Activated T-cell treated with anti-CD3 and anti-CD28 coated beads for 24 hours (primary cell): ENCODE measurements at regions not wholly inside any gene's neighbourhood (a gene's known extent, or its start where the extent isn't known, plus 50 kb on each side); places are given as distances from the start of the nearest gene placed in this dataset.

Source experiments
- DNase-seq: peaks from one replicate; pipeline ENCODE4 v3.0.0-alpha.2; 2020; ENCODE audit warnings: low read depth

GRCh38 chr13:34810996-34811395, 131.1 kb upstream of the NBEA start:
- DNase-seq = no peak

DNA sequence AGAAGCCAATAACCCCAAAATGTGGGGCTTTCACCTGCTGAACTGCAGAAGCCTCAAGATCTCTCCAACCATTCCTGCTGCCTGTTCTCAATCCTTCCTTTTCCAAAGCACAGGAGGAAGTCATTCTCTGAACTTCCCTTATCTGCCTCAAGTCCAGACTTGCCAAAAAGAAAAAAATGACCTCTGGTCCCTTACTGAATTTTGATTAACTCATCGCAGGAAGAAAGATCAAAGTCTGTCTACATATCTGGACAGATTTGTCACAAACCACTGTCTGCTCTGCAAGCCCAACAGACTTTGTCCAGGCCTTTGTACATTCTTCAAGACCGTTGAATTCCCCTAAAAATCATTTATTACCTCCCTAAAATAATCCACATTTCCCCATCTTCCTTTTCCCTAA, 126.5 kb upstream of the NBEA start:
- DNase-seq = no peak

GRCh38 chr13:34816245-34816884, 125.7 kb upstream of the NBEA start:
- no peak for DNase-seq

DNA sequence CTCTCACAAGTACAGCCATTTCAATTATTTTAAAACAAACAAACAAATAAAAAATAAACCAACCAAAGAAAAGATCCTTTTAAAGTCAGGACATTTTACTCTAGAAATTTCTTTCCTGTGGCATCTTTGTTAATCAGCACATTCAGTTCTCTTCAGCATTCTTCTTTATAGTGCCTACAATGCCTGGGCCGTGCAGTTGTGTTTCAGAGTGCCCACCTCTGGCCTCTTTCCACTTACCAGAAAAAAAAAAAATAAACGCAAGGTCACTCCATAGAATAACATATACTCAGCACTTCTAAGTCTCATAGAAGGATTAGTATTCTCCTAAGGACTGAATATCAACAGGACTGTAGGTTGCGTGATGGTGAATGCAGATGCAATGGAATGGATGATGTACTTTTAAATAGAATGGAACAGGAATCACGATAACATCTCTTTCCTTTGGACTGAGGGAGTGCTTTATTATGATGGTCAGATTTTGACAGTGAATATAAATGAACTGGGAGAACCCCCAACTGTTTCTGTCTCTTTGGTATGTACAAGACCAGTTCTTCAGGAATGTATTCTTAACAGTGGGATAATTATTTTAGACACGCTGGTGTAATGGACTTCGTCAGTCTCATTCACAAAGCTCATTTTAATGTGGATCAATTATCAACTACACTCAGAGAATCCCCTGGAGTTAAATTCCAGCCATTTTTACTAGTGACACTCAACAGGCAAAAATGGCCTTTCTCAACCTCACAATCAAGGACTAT, 125.0 kb upstream of the NBEA start:
- DNase-seq = no peak

DNA sequence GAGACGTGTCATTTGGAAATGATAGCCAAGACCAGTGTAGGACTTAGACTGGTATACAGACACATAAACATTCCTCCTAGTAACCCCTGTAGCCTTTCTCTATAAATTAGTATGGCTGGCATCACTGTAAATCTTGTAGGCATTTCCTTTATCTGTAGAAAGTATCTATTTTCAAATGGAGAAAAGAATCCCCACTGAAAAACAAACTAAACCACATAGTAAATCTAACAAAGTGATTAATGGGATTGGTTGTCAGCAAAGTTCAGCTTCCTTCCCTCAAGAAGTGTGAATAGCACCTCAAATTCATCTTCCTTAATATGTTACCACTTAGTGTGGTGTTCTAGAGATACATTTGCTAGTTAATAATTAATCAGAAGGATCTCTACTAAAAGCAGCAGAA, 119.4 kb upstream of the NBEA start:
- no peak for DNase-seq

- DNase-seq = no peak
Observed at GRCh38 chr13:34826432-34826831, 115.6 kb upstream of the NBEA start.

- DNase-seq = no peak
Observed at GRCh38 chr13:34833562-34834182, 108.4 kb upstream of the NBEA start.

GRCh38 chr13:34842466-34842865, 99.6 kb upstream of the NBEA start:
- no peak for DNase-seq

GRCh38 chr13:34847766-34848165, 94.3 kb upstream of the NBEA start:
- no peak for DNase-seq

DNA sequence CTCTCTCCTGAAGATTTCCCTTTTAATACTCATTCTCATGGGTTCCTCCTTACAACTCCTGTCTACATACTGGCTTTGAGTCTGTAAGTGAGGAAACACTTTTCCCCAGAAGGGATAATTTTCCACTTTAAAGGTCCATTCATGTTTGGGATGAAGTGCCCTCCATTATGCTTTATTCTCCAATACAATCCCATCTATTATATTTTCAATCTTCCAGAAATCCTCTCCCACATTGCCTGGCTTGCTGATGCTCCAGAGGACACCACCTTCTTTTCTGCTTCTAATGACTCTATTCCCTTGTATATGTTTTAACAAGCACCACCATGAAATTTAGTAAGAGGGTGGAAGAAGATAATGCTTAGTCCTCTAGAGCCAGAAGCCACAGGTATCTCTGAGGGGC, 92.7 kb upstream of the NBEA start:
- DNase-seq = no peak

GRCh38 chr13:34853161-34853560, 88.9 kb upstream of the NBEA start:
- DNase-seq = no peak

DNA sequence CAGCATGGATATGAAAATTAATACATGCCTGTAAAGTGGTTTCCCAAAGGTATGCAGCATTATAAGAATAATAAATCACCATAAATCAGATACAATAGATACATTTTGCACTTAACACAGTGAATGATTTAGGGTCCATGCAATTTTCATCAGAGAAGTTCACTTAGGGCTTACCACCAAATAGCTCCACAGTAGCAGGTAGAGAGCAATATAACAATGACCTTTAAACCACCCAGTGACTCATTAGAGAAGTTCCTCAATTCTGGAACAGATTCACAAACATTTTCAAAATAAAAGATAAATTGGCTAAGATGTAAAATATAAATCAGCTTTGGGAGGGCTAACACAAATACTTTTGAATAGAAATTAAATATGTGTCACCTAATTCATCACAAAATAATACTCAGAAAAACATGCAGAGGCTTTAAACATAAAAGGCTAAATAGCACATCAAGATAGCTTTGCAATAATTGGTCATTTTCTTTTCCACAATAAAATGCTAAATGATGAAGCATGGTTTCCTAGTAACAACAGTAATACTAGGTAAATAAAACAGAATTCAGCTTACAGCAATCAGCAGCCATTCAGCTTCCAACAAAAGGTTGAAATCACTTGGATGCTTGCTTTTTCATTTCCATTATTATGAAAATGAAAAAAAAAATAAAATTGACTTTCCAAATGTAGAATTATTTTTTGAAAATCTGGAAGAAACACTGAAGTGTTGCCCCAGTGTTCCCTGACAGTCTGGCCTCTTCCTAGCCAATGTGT, 84.3 kb upstream of the NBEA start:
- DNase-seq = no peak

GRCh38 chr13:34862311-34862710, 79.8 kb upstream of the NBEA start:
- no peak for DNase-seq

- no peak for DNase-seq
Observed at GRCh38 chr13:34862716-34863115, 79.4 kb upstream of the NBEA start.

DNA sequence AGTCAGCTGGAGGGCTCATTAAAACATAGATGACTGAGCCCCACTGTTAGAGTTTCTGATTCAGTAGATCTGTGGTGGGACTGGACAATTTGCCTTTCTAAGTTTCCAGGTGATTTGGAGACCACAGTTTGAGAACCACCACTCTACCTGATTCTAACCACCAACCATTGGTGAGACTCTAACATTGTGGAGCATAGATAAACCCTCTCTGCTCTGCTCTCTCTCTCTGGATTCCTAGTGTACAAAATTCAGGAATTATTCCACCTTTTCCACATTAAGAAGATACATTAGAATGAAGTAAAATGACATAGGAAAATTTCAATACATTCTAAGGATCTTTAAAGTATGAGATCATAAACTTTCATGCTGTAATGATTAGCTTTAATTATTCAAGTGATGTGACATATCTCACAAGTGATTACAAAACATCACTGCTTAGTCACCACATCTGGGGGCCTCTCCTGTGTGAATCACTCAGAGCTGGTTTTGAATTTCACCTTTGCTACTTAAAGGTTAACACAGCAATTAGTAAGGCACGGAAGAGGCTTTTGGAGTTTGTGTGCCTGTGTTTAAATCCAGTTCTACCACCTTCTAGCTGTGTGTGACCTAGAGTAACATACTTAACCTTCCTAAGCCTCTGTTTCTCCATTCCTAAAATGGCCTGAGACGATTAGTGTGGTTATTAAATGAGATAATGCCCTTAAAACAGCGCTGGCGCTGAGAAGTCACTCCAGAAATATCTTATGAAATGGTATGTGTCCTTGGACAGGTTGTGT, 78.5 kb upstream of the NBEA start:
- DNase-seq = no peak

DNA sequence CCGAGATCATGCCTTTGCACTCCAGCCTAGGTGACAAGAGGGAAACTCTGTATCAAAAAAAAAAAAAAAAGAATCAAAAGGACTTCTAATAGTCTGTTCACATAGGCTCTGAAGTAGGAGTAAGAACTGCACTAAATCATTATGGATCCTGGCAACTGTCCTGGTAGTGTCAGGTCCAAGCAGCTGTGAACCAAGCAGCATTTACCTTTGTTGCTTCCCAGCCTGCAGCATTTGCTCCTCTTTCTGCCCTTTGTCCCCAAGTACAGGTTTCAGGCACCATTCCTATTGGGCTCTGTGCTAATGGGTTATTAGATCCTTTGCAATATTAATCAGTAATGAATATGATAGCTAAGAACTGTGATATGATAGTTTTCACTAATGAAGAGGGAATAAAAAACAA, 77.4 kb upstream of the NBEA start:
- no peak for DNase-seq

- DNase-seq = no peak
Observed at GRCh38 chr13:34867590-34867989, 74.5 kb upstream of the NBEA start.

GRCh38 chr13:34868733-34869132, 73.3 kb upstream of the NBEA start:
- DNase-seq = no peak

GRCh38 chr13:34869696-34870095, 72.4 kb upstream of the NBEA start:
- DNase-seq = no peak

DNA sequence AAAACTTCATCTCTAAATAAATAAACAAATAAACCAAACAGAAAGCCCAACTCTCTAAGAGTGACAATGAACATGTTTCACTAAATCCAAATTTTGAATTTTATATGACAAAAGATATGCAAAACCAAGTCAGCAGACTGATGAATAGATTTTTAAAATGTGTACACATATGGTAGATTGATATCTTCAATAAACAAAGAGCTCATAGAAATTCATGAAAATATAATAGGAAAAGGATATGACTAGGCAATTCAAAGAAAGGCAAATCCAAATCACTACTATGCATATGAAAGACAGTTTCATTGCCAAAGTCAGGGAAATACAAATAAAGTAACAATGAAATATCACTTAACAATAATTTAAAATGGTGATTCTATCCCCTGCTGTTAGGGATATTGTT, 63.7 kb upstream of the NBEA start:
- DNase-seq = no peak

GRCh38 chr13:34879851-34880250, 62.2 kb upstream of the NBEA start:
- DNase-seq = no peak

GRCh38 chr13:34881494-34881893, 60.6 kb upstream of the NBEA start:
- DNase-seq = no peak
